DOHH2 (cell line): ENCODE measurements at regions not wholly inside any gene's neighbourhood (a gene's known extent, or its start where the extent isn't known, plus 50 kb on each side); places are given as distances from the start of the nearest gene placed in this dataset.

Experiments
- EZH2phosphoT487 ChIP-seq: fragments of 200-600 bp; sonication (generic); IDR thresholded peaks from 2 replicates; pipeline ENCODE4 v1.6.1; 2017; ENCODE audit warnings: borderline replicate concordance, mild to moderate bottlenecking, antibody characterized with exemption, low read length, moderate library complexity, mixed read lengths
- TF ChIP-seq, protein P1 (sequence below): fragments of 200-600 bp; sonication (generic); IDR thresholded peaks from one replicate; pipeline ENCODE4 v1.5.1; 2014; ENCODE audit warnings: antibody characterized with exemption, mild to moderate bottlenecking, low read depth, low read length; ENCODE audit not compliant: poor library complexity, severe bottlenecking

DNA sequence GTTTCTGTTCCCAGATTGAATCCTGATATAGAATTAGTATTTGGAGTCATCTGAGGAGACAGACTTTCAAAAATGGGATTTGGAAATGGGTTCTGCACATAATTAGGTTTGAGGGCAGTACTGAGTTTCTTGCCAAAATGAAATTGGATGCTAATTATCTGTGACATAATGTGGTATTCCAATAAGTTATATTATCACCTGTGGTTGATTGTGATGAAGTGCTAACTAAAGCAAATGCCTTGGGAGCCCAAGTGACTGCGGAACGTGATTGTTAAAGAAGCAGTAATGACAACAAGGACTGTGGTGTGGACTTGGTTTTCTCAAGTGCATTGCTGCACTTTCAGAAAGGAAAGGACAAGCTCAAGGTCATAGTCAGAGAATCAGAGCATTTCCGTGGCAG lies 337.0 kb downstream of the IPO8 start:
- TF ChIP-seq, protein P1, sequence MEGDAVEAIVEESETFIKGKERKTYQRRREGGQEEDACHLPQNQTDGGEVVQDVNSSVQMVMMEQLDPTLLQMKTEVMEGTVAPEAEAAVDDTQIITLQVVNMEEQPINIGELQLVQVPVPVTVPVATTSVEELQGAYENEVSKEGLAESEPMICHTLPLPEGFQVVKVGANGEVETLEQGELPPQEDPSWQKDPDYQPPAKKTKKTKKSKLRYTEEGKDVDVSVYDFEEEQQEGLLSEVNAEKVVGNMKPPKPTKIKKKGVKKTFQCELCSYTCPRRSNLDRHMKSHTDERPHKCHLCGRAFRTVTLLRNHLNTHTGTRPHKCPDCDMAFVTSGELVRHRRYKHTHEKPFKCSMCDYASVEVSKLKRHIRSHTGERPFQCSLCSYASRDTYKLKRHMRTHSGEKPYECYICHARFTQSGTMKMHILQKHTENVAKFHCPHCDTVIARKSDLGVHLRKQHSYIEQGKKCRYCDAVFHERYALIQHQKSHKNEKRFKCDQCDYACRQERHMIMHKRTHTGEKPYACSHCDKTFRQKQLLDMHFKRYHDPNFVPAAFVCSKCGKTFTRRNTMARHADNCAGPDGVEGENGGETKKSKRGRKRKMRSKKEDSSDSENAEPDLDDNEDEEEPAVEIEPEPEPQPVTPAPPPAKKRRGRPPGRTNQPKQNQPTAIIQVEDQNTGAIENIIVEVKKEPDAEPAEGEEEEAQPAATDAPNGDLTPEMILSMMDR: no peak
- no peak for TF ChIP-seq EZH2phosphoT487
